K562 (cell line): ENCODE measurements at regions not wholly inside any gene's neighbourhood (a gene's known extent, or its start where the extent isn't known, plus 50 kb on each side); places are given as distances from the start of the nearest gene placed in this dataset.

Source experiments
- CBX2 ChIP-seq: fragments of 200-600 bp; sonication (generic); IDR thresholded peaks from one replicate; pipeline ENCODE4 v1.6.1; 2012; ENCODE audit warnings: mild to moderate bottlenecking, low read length, inconsistent platforms; ENCODE audit not compliant: insufficient read depth, poor library complexity, severe bottlenecking
- CBX5 ChIP-seq: IDR thresholded peaks from 2 replicates; pipeline ENCODE4 v1.6.1; 2014; ENCODE audit warnings: low read depth, borderline replicate concordance
- CLOCK ChIP-seq: fragments of 250-450 bp; sonication (Bioruptor Pico); IDR thresholded peaks from 2 replicates; pipeline ENCODE4 v1.4.0; 2020; ENCODE audit warnings: mild to moderate bottlenecking, moderate library complexity, borderline replicate concordance
- CTCF ChIP-seq, 3 experiments: IDR thresholded peaks in 2 of 3; conservative IDR thresholded peaks in 1 of 3; 2 replicates each; pipeline ENCODE4 v1.5.1; 2011 to 2012; ENCODE audit warnings: low read length in 3 of 3, mild to moderate bottlenecking in 3 of 3, control low read depth in 2 of 3, improper control_type of control experiment in 1 of 3, inconsistent platforms in 1 of 3, low read depth in 1 of 3, mixed read lengths in 1 of 3, moderate library complexity in 1 of 3; ENCODE audit not compliant: insufficient read depth in 2 of 3
- E2F1 ChIP-seq: sonication (generic); formaldehyde crosslinking; IDR thresholded peaks from 2 replicates; pipeline ENCODE4 v1.8.1; 2023; ENCODE audit warnings: mild to moderate bottlenecking, missing genetic modification reagents, moderate library complexity
- JUN ChIP-seq, 2 experiments: sonication (generic) in 1 of 2; formaldehyde crosslinking in 1 of 2; IDR thresholded peaks; 2 replicates each; pipeline versions ENCODE4 v1.6.1 to v1.8.0; 2012 to 2022; ENCODE audit warnings: borderline replicate concordance in 2 of 2, mild to moderate bottlenecking in 2 of 2, improper control_type of control experiment in 1 of 2, low read depth in 1 of 2, low read length in 1 of 2, missing genetic modification reagents in 1 of 2
- KDM2B ChIP-seq: fragments of 250-450 bp; sonication (Bioruptor Pico); IDR thresholded peaks from 2 replicates; pipeline ENCODE4 v1.8.0; 2021; ENCODE audit warnings: mild to moderate bottlenecking, moderate library complexity
- MYC ChIP-seq, 2 experiments: fragments of 250-450 bp in 1 of 2; sonication (Bioruptor Pico) in 1 of 2; IDR thresholded peaks; 2 replicates each; pipeline versions ENCODE4 v1.5.1 to v1.6.1; 2012 to 2021; ENCODE audit warnings: low read depth in 2 of 2, borderline replicate concordance in 1 of 2, improper control_type of control experiment in 1 of 2, low read length in 1 of 2, mild to moderate bottlenecking in 1 of 2, moderate library complexity in 1 of 2
- PHF20 ChIP-seq: fragments of 450-650 bp; IDR thresholded peaks from 2 replicates; pipeline ENCODE4 v1.6.1; 2018; ENCODE audit not compliant: partially characterized antibody
- POLR2AphosphoS5 ChIP-seq: IDR thresholded peaks from 2 replicates; pipeline ENCODE4 v1.6.1; 2011; ENCODE audit warnings: mild to moderate bottlenecking, low read depth, low read length, moderate library complexity; ENCODE audit not compliant: control insufficient read depth, insufficient read depth
- RAD21 ChIP-seq, 2 experiments: fragments of 250-450 bp in 1 of 2; fragments of 450-650 bp in 1 of 2; sonication (Bioruptor Pico) in 1 of 2; formaldehyde crosslinking in 1 of 2; IDR thresholded peaks in 1 of 2; conservative IDR thresholded peaks in 1 of 2; 2 replicates each; pipeline versions ENCODE4 v1.4.0 to v1.8.0; 2020 to 2022; ENCODE audit warnings: mild to moderate bottlenecking in 2 of 2, moderate library complexity in 1 of 2
- RFX7 ChIP-seq: fragments of 250-450 bp; sonication (Bioruptor Pico); IDR thresholded peaks from 2 replicates; pipeline ENCODE4 v1.5.1; 2021; ENCODE audit warnings: mild to moderate bottlenecking
- ZNF133 ChIP-seq: fragments of 250-450 bp; sonication (Bioruptor Pico); IDR thresholded peaks from 2 replicates; pipeline ENCODE4 v1.4.0; 2020; ENCODE audit warnings: mild to moderate bottlenecking
- ZNF407 ChIP-seq: fragments of 450-650 bp; IDR thresholded peaks from 2 replicates; pipeline ENCODE4 v1.6.1; 2016; ENCODE audit warnings: low read depth

GRCh38 chr14:54282849-54283248, 114.0 kb upstream of the CDKN3 start:
- TF ChIP-seq RAD21 (CRISPR knock-in tag; conservative IDR thresholded peaks at IDR 0.05 in 1 of 2, IDR thresholded peaks at IDR 0.05 in 1 of 2) (no peak), CBX5 (no peak), CTCF (IDR thresholded peaks at IDR 0.05 in 2 of 3, conservative IDR thresholded peaks at IDR 0.05 in 1 of 3; ENCODE audit: insufficient read depth in 2 of 3, low read depth in 1 of 3, low read length in 3 of 3) (no peak), E2F1 (CRISPR knock-in tag) (no peak), ZNF133 (no peak), PHF20 (no peak), CLOCK (CRISPR knock-in tag) (no peak), MYC (IDR thresholded peaks at IDR 0.05; ENCODE audit: low read depth, low read length) (no peak), MYC (CRISPR knock-in tag; IDR thresholded peaks at IDR 0.05; ENCODE audit: borderline replicate concordance, low read depth) (no peak), KDM2B (no peak), POLR2AphosphoS5 (no peak), RFX7 (CRISPR knock-in tag) (no peak), ZNF407 (no peak), CBX2 (no peak), JUN (IDR thresholded peaks at IDR 0.05; ENCODE audit: borderline replicate concordance, low read depth, low read length) (no peak), JUN (CRISPR knock-in tag; IDR thresholded peaks at IDR 0.05; ENCODE audit: borderline replicate concordance) (no peak)
